Neural cell (in vitro differentiated cells): ENCODE measurements at regions not wholly inside any gene's neighbourhood (a gene's known extent, or its start where the extent isn't known, plus 50 kb on each side); places are given as distances from the start of the nearest gene placed in this dataset.

Source experiments
- H2AFZ ChIP-seq: fragments of 200-600, 300-800 bp; sonication (generic), shearing (Covaris generic); 2 replicates; pipeline ENCODE4 v1.6.0; 2014; ENCODE audit warnings: low read depth, mild to moderate bottlenecking, antibody characterized with exemption, low read length, moderate library complexity
- H3F3A ChIP-seq: fragments of 200-600 bp; shearing (Covaris generic); 2 replicates; pipeline ENCODE4 v1.6.1; 2016; ENCODE audit warnings: mild to moderate bottlenecking, moderate library complexity, mixed read lengths, antibody characterized with exemption, low read length; ENCODE audit not compliant: insufficient read depth, poor library complexity, severe bottlenecking
- H3K27ac ChIP-seq: fragments of 200-600, 300-800 bp; sonication (generic), shearing (Covaris generic); 2 replicates; pipeline ENCODE4 v1.5.1; 2014; ENCODE audit warnings: mild to moderate bottlenecking, low read length, moderate library complexity
- H3K27me3 ChIP-seq: fragments of 300-800, 200-600 bp; sonication (generic), shearing (Covaris generic); 2 replicates; pipeline ENCODE4 v1.6.0; 2014; ENCODE audit warnings: mild to moderate bottlenecking, low read depth, low read length, moderate library complexity; ENCODE audit not compliant: insufficient read depth
- H3K36me3 ChIP-seq: fragments of 300-800, 200-600 bp; sonication (generic), shearing (Covaris generic); 2 replicates; pipeline ENCODE4 v1.5.1; 2014; ENCODE audit warnings: mild to moderate bottlenecking, antibody characterized with exemption, low read length, moderate library complexity; ENCODE audit not compliant: insufficient read depth
- H3K4me2 ChIP-seq: fragments of 300-800, 200-600 bp; sonication (generic), shearing (Covaris generic); 2 replicates; pipeline ENCODE4 v1.6.0; 2014; ENCODE audit warnings: mild to moderate bottlenecking, low read length
- H3K4me3 ChIP-seq: fragments of 300-800, 200-600 bp; sonication (generic), shearing (Covaris generic); 2 replicates; pipeline ENCODE4 v1.5.1; 2014; ENCODE audit warnings: mild to moderate bottlenecking, low read length, moderate library complexity
- H3K79me2 ChIP-seq: fragments of 200-600 bp; shearing (Covaris generic); replicated peaks from 2 replicates; pipeline ENCODE4 v1.6.0; 2014; ENCODE audit warnings: mild to moderate bottlenecking, low read length, moderate library complexity; ENCODE audit not compliant: insufficient read depth
- H3K9ac ChIP-seq: fragments of 300-800, 200-600 bp; sonication (generic), shearing (Covaris generic); 2 replicates; pipeline ENCODE4 v1.6.1; 2016; ENCODE audit warnings: mild to moderate bottlenecking, low read length, mixed read lengths
- H3K9me2 ChIP-seq: fragments of 200-600 bp; shearing (Covaris generic); 2 replicates; pipeline ENCODE4 v1.6.1; 2016; ENCODE audit warnings: mild to moderate bottlenecking, low read length, mixed read lengths; ENCODE audit not compliant: insufficient read depth
- H3K9me3 ChIP-seq: fragments of 200-600, 300-800 bp; sonication (generic), shearing (Covaris generic); 2 replicates; pipeline ENCODE4 v1.6.1; 2016; ENCODE audit warnings: mild to moderate bottlenecking, mixed run types, low read length, moderate library complexity, mixed read lengths
- H4K20me1 ChIP-seq: fragments of 200-600 bp; shearing (Covaris generic); 2 replicates; pipeline ENCODE4 v1.6.1; 2016; ENCODE audit warnings: mild to moderate bottlenecking, mixed run types; ENCODE audit not compliant: insufficient read depth
- EP300 ChIP-seq: fragments of 450-650 bp; conservative IDR thresholded peaks from 2 replicates; pipeline ENCODE4 v1.6.1; 2014; ENCODE audit warnings: antibody characterized with exemption, mild to moderate bottlenecking, moderate library complexity; ENCODE audit not compliant: poor library complexity, severe bottlenecking
- EZH2 ChIP-seq: fragments of 200-600, 300-800 bp; shearing (Covaris generic), sonication (generic); IDR thresholded peaks from 2 replicates; pipeline ENCODE4 v1.6.1; 2014; ENCODE audit warnings: antibody characterized with exemption, low read length, borderline replicate concordance, mild to moderate bottlenecking; ENCODE audit not compliant: insufficient read depth, poor library complexity, severe bottlenecking
- MXI1 ChIP-seq: fragments of 450-650 bp; conservative IDR thresholded peaks from 2 replicates; pipeline ENCODE4 v1.6.1; 2014; ENCODE audit warnings: antibody characterized with exemption, mild to moderate bottlenecking; ENCODE audit not compliant: poor library complexity, severe bottlenecking
- POLR2AphosphoS5 ChIP-seq: IDR thresholded peaks from 2 replicates; pipeline ENCODE4 v1.6.1; 2012
- RAD21 ChIP-seq: fragments of 450-650 bp; conservative IDR thresholded peaks from 2 replicates; pipeline ENCODE4 v1.6.1; 2014; ENCODE audit warnings: antibody characterized with exemption, mild to moderate bottlenecking, moderate library complexity
- SMC3 ChIP-seq: fragments of 450-650 bp; conservative IDR thresholded peaks from 2 replicates; pipeline ENCODE4 v1.6.1; 2014; ENCODE audit warnings: antibody characterized with exemption, mild to moderate bottlenecking, moderate library complexity; ENCODE audit not compliant: poor library complexity
- TAF1 ChIP-seq: IDR thresholded peaks from 2 replicates; pipeline ENCODE4 v1.6.1; 2012; ENCODE audit warnings: low read depth
- TF ChIP-seq, protein P1 (sequence below): IDR thresholded peaks from 2 replicates; pipeline ENCODE4 v1.6.1; 2012; ENCODE audit warnings: borderline replicate concordance
- TF ChIP-seq, protein P2 (sequence below): fragments of 450-650 bp; IDR thresholded peaks from 2 replicates; pipeline ENCODE4 v1.5.1; 2014; ENCODE audit warnings: antibody characterized with exemption, mild to moderate bottlenecking, moderate library complexity; ENCODE audit not compliant: poor library complexity, severe bottlenecking

DNA sequence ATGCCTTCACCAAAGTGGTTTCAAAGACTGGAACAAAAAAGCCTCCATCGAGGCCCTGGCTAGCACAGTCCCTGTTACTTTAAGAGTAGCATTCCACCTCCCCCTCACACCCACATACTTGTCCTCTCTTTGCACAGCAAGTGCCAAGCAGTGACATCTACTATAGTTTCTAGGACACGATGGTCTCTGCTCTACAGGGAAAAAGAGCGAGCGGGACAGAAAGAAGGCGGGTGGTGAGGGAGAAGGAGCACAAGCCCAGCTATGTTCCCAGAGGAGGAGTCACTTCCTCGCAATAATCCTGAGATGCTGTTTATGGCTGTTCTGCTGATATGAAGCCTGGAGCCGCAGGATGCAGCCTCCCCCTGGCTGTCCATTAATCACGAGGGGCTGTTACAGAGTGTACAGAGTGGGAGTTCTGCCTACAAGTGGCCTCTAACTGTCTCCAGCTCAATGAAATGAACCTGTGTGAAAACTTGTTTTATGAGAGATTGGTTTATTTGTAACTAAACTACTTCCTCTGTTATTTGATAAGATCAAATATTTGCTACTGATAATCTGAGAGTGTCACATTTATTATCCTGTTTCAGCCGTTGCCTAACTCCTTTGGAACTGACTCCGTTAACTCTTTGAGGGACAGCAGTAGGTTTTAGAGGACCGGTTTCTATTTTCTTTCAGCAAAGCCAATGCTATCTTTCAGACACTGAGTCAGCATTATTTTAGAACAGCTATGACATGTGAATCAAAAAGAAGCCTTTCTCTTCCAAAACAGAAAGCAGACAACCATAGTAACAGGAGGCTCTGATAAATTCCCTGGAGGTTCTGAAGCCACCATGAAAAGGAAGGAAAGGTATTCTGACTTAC, 208.0 kb downstream of the SPRY2 start:
- no peak overlapping the region for H3K9ac ChIP-seq
- H3K27me3 ChIP-seq: no peaks in the 10 kb centered on the region
- no peaks in the 10 kb centered on the region for H3K36me3 ChIP-seq
- TF ChIP-seq, protein P1, sequence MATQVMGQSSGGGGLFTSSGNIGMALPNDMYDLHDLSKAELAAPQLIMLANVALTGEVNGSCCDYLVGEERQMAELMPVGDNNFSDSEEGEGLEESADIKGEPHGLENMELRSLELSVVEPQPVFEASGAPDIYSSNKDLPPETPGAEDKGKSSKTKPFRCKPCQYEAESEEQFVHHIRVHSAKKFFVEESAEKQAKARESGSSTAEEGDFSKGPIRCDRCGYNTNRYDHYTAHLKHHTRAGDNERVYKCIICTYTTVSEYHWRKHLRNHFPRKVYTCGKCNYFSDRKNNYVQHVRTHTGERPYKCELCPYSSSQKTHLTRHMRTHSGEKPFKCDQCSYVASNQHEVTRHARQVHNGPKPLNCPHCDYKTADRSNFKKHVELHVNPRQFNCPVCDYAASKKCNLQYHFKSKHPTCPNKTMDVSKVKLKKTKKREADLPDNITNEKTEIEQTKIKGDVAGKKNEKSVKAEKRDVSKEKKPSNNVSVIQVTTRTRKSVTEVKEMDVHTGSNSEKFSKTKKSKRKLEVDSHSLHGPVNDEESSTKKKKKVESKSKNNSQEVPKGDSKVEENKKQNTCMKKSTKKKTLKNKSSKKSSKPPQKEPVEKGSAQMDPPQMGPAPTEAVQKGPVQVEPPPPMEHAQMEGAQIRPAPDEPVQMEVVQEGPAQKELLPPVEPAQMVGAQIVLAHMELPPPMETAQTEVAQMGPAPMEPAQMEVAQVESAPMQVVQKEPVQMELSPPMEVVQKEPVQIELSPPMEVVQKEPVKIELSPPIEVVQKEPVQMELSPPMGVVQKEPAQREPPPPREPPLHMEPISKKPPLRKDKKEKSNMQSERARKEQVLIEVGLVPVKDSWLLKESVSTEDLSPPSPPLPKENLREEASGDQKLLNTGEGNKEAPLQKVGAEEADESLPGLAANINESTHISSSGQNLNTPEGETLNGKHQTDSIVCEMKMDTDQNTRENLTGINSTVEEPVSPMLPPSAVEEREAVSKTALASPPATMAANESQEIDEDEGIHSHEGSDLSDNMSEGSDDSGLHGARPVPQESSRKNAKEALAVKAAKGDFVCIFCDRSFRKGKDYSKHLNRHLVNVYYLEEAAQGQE: no peak
- no peak for TF ChIP-seq EZH2
- no peak for TF ChIP-seq EP300
- TF ChIP-seq MXI1: no peak
- no peak for TF ChIP-seq SMC3
- no peak for TF ChIP-seq RAD21
- TF ChIP-seq POLR2AphosphoS5: no peak
- no peak for TF ChIP-seq TAF1
- TF ChIP-seq, protein P2, sequence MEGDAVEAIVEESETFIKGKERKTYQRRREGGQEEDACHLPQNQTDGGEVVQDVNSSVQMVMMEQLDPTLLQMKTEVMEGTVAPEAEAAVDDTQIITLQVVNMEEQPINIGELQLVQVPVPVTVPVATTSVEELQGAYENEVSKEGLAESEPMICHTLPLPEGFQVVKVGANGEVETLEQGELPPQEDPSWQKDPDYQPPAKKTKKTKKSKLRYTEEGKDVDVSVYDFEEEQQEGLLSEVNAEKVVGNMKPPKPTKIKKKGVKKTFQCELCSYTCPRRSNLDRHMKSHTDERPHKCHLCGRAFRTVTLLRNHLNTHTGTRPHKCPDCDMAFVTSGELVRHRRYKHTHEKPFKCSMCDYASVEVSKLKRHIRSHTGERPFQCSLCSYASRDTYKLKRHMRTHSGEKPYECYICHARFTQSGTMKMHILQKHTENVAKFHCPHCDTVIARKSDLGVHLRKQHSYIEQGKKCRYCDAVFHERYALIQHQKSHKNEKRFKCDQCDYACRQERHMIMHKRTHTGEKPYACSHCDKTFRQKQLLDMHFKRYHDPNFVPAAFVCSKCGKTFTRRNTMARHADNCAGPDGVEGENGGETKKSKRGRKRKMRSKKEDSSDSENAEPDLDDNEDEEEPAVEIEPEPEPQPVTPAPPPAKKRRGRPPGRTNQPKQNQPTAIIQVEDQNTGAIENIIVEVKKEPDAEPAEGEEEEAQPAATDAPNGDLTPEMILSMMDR: no peak
- no peak overlapping the region for H3K27ac ChIP-seq
- H3K79me2 ChIP-seq: no peaks in the 10 kb centered on the region
- H2AFZ ChIP-seq: no peak overlapping the region
- no peaks in the 10 kb centered on the region for H4K20me1 ChIP-seq
- no peaks in the 10 kb centered on the region for H3F3A ChIP-seq
- no peak overlapping the region for H3K4me2 ChIP-seq
- H3K9me2 ChIP-seq: no peaks in the 10 kb centered on the region
- no peak overlapping the region for H3K4me3 ChIP-seq
- no peaks in the 10 kb centered on the region for H3K9me3 ChIP-seq

GRCh38 chr13:80131204-80131603, 209.7 kb downstream of the SPRY2 start:
- Histone ChIP-seq H3K9ac (no peak overlapping the region), H3K79me2 (no peaks in the 10 kb centered on the region), H3K4me3 (no peak overlapping the region), H2AFZ (no peak overlapping the region), H3K9me2 (no peaks in the 10 kb centered on the region), H3K9me3 (no peaks in the 10 kb centered on the region), H3K27me3 (no peaks in the 10 kb centered on the region), H3K4me2 (no peak overlapping the region), H4K20me1 (no peaks in the 10 kb centered on the region), H3F3A (no peaks in the 10 kb centered on the region), H3K36me3 (no peaks in the 10 kb centered on the region), H3K27ac (no peak overlapping the region)
- no peak for TF ChIP-seq EP300
- no peak for TF ChIP-seq EZH2
- TF ChIP-seq, protein P1: no peak
- no peak for TF ChIP-seq TAF1
- no peak for TF ChIP-seq MXI1
- TF ChIP-seq, protein P2: no peak
- TF ChIP-seq SMC3: no peak
- no peak for TF ChIP-seq RAD21
- TF ChIP-seq POLR2AphosphoS5: no peak
